ENCODE measurements at regions not wholly inside any gene's neighbourhood (a gene's known extent, or its start where the extent isn't known, plus 50 kb on each side); places are given as distances from the start of the nearest gene placed in this dataset.
A peak's percentile ranks its signal among the peaks of the same experiment; 100 is the strongest.
"Not testable (repeated sequence)": the region's sequence is repeated elsewhere in the genome, so short reads cannot be mapped to it uniquely, and the experiment has no call there.

DNA sequence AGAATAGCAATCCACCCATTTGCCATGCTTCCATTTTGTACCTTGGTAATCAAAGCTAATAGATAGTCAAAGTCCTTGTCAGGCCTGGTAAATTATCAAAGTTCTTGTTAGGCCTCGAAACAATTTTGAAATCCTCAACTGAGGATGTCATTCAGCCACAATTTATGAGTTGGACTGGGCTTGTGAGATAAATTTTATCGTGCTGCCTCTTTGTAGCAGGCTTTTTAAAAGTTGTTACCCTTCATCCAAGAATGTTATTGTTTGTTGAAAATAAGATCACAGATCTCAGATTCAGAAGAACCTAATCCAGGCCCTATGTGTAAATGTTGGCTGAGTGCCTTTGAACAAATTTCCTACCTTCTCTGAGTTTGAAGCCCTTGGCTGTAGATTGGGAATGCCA is 143.3 kb upstream of the PROK2 start:
- no peaks in the 10 kb centered on the region for H3K9me3 Mint-ChIP-seq (ENCODE audit: unreplicated experiment)
- H3K27ac Mint-ChIP-seq (ENCODE audit: low read depth, unreplicated experiment), result no peak overlapping the region
- H3K36me3 Mint-ChIP-seq (ENCODE audit: insufficient read depth, unreplicated experiment), result no peaks in the 10 kb centered on the region
- intact Hi-C loops (cut with micrococcal nuclease), result no loop called here
- no peak for DNase-seq (ENCODE audit: unreplicated experiment)
- peaks cover 13% of the 10 kb centered on the region for H3K4me1 Mint-ChIP-seq (ENCODE audit: insufficient read depth, unreplicated experiment)
- TF ChIP-seq, protein P1, sequence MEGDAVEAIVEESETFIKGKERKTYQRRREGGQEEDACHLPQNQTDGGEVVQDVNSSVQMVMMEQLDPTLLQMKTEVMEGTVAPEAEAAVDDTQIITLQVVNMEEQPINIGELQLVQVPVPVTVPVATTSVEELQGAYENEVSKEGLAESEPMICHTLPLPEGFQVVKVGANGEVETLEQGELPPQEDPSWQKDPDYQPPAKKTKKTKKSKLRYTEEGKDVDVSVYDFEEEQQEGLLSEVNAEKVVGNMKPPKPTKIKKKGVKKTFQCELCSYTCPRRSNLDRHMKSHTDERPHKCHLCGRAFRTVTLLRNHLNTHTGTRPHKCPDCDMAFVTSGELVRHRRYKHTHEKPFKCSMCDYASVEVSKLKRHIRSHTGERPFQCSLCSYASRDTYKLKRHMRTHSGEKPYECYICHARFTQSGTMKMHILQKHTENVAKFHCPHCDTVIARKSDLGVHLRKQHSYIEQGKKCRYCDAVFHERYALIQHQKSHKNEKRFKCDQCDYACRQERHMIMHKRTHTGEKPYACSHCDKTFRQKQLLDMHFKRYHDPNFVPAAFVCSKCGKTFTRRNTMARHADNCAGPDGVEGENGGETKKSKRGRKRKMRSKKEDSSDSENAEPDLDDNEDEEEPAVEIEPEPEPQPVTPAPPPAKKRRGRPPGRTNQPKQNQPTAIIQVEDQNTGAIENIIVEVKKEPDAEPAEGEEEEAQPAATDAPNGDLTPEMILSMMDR (IDR thresholded peaks at IDR 0.05; ENCODE audit: unreplicated experiment), result no peak
- ChIA-PET POLR2A (interaction anchor here (1.2 kb wide), 1 partner anchor 894 kb away, joined by 4 read pairs; no protein-coding TSS in a partner anchor), CTCF (interaction anchor here (0.6 to 5.1 kb wide), 9 partner anchors 24 to 1554 kb away, joined by 3 to 70 read pairs (median 4); no protein-coding TSS in a partner anchor)
- no peak overlapping the region for H3K4me3 Mint-ChIP-seq (ENCODE audit: unreplicated experiment)
- no TSS peak for BruUV-seq (replicated peaks)
- no peaks in the 10 kb centered on the region for H3K27me3 Mint-ChIP-seq (ENCODE audit: insufficient read depth, unreplicated experiment)

DNA sequence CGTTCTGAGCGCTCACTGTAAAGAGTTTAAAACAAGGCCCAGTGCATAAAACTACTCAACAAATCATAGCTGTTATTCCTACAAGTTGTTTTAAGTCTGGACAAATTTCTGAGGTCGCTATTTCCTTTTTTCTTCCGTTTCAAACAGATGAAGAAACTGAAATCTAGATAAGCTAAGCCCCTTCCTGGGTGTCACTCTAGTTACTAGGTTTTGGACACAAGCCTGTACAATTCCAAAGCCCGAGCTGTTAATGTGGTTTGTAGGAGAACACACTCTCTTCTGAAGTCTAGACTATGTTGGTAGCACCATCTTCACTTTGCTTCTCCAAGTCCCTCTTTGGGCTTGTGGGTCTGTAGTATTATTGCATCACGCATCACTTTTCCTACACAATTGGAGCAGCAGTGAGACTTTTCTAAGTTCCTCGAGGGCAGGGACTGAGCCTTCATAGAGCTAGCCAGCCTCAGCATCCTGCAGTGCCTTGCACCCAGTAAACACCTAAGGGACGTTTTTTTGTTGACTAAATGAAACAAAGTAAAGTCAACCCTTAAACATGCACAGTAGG is 142.6 kb upstream of the PROK2 start:
- POLR2A ChIA-PET, result interaction anchor here (1.2 kb wide), 1 partner anchor 895 kb away, joined by 4 read pairs; no protein-coding TSS in a partner anchor
- intact Hi-C loops (cut with micrococcal nuclease), result no loop called here
- CTCF ChIA-PET, result interaction anchor here (0.5 to 5.1 kb wide), 15 partner anchors 8 to 893 kb away, joined by 3 to 70 read pairs (median 4); no protein-coding TSS in a partner anchor
- Mint-ChIP-seq H3K27ac (ENCODE audit: low read depth, unreplicated experiment) (no peak overlapping the region), H3K9me3 (ENCODE audit: unreplicated experiment) (no peaks in the 10 kb centered on the region), H3K36me3 (ENCODE audit: insufficient read depth, unreplicated experiment) (no peaks in the 10 kb centered on the region), H3K27me3 (ENCODE audit: insufficient read depth, unreplicated experiment) (no peaks in the 10 kb centered on the region), H3K4me3 (ENCODE audit: unreplicated experiment) (no peak overlapping the region), H3K4me1 (ENCODE audit: insufficient read depth, unreplicated experiment) (peaks cover 13% of the 10 kb centered on the region)
- no peak for DNase-seq (ENCODE audit: unreplicated experiment)
- TF ChIP-seq, protein P1 (IDR thresholded peaks at IDR 0.05; ENCODE audit: unreplicated experiment), result no peak
- BruUV-seq (replicated peaks), result no TSS peak

DNA sequence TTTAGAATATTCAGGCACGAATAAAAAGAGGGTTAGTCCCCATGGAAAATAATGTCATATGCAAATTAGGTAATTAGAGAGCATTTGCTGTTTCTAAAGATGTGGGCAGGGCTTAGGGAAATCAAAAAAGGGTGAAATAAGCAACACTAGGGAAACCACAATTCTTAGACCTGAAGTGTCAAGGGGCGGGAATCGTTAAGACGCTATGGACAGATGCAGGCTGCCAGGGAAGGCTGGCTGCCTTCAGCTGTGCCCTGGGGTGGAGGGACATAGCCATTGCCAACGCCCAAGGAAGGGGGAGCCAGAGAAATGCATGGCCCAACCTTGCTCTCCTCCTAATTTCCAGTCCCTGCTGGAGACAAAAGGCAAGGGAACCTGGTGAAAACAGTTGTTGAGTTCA is 141.7 kb upstream of the PROK2 start:
- Mint-ChIP-seq H3K36me3 (ENCODE audit: insufficient read depth, unreplicated experiment) (no peaks in the 10 kb centered on the region), H3K27ac (ENCODE audit: low read depth, unreplicated experiment) (no peak overlapping the region), H3K27me3 (ENCODE audit: insufficient read depth, unreplicated experiment) (peaks cover 6% of the 10 kb centered on the region), H3K9me3 (ENCODE audit: unreplicated experiment) (no peaks in the 10 kb centered on the region), H3K4me1 (ENCODE audit: insufficient read depth, unreplicated experiment) (peaks cover 13% of the 10 kb centered on the region), H3K4me3 (ENCODE audit: unreplicated experiment) (no peak overlapping the region)
- ChIA-PET CTCF (interaction anchor here (0.6 to 5.1 kb wide), 11 partner anchors 9 to 894 kb away, joined by 3 to 70 read pairs (median 5); no protein-coding TSS in a partner anchor), POLR2A (interaction anchor here (0.5 kb wide), 1 partner anchor 514 kb away, joined by 3 read pairs; no protein-coding TSS in a partner anchor)
- TF ChIP-seq, protein P1 (IDR thresholded peaks at IDR 0.05; ENCODE audit: unreplicated experiment), result no peak
- intact Hi-C loops (cut with micrococcal nuclease), result no loop called here
- DNase-seq (ENCODE audit: unreplicated experiment), result no peak
- BruUV-seq (replicated peaks), result no TSS peak

DNA sequence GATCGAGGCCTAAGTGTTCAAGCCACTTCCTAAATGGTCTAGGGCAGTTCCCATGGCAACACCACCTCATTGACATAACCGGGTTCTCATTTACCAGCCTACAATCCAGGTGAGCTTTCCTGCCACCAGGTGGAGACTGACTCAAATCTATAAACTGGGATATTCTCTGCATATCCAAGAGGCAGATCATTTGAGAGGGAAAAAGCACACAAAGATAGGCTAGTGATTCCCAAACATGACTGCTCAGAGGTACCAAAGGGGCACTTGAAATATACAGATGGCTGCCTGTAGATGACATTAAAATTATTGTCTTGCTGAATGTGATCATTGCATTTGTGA is 141.3 kb upstream of the PROK2 start:
- no peak overlapping the region for H3K27ac Mint-ChIP-seq (ENCODE audit: low read depth, unreplicated experiment)
- intact Hi-C loops (cut with micrococcal nuclease), result no loop called here
- TF ChIP-seq, protein P1 (IDR thresholded peaks at IDR 0.05; ENCODE audit: unreplicated experiment), result peak; percentile 39
- H3K4me1 Mint-ChIP-seq (ENCODE audit: insufficient read depth, unreplicated experiment), result peaks cover 13% of the 10 kb centered on the region
- H3K9me3 Mint-ChIP-seq (ENCODE audit: unreplicated experiment), result no peaks in the 10 kb centered on the region
- peak; percentile 68 for DNase-seq (ENCODE audit: unreplicated experiment)
- CTCF ChIA-PET, result interaction anchor here (0.6 to 5.1 kb wide), 23 partner anchors 9 to 894 kb away, joined by 3 to 70 read pairs (median 3); no protein-coding TSS in a partner anchor
- H3K4me3 Mint-ChIP-seq (ENCODE audit: unreplicated experiment), result no peak overlapping the region
- BruUV-seq (replicated peaks), result no TSS peak
- peaks cover 10% of the 10 kb centered on the region for H3K27me3 Mint-ChIP-seq (ENCODE audit: insufficient read depth, unreplicated experiment)
- no peaks in the 10 kb centered on the region for H3K36me3 Mint-ChIP-seq (ENCODE audit: insufficient read depth, unreplicated experiment)
- POLR2A ChIA-PET, result interaction anchor here (0.5 kb wide), 1 partner anchor 514 kb away, joined by 3 read pairs; no protein-coding TSS in a partner anchor

DNA sequence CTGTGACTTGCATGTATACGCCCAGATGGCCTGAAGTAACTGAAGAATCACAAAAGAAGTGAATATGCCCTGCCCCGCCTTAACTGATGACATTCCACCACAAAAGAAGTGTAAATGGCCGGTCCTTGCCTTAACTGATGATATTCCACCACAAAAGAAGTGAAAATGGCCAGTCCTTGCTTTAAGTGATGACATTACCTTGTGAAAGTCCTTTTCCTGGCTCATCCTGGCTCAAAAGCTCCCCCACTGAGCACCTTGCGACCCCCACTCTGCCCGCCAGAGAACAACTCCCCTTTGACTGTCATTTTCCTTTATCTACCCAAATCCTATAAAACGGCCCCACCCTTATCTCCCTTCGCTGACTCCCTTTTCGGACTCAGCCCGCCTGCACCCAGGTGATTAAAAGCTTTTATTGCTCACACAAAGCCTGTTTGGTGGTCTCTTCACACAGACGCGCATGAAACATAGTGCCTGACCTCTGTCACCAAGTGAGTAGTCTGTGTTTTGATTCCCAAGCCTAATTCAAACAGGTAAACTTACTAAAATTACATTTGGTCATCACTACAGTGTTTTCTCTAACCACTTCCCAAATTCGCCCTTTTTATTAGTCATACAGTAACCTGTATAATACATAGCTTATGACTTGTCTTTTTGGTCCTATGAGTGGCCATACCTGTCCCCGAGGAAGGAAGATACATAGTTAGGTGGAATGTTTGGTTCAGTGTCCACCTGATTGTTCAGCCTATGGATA is 140.7 kb upstream of the PROK2 start:
- ChIA-PET POLR2A (interaction anchor here (0.5 kb wide), 1 partner anchor 515 kb away, joined by 3 read pairs; no protein-coding TSS in a partner anchor), CTCF (interaction anchor here (0.5 to 5.1 kb wide), 26 partner anchors 9 to 895 kb away, joined by 3 to 70 read pairs (median 3); no protein-coding TSS in a partner anchor)
- Mint-ChIP-seq H3K27me3 (ENCODE audit: insufficient read depth, unreplicated experiment) (peaks cover 14% of the 10 kb centered on the region), H3K27ac (ENCODE audit: low read depth, unreplicated experiment) (peak overlapping the region; percentile 20)
- H3K36me3 Mint-ChIP-seq (ENCODE audit: insufficient read depth, unreplicated experiment); H3K4me3 Mint-ChIP-seq (ENCODE audit: unreplicated experiment); BruUV-seq (replicated peaks); H3K4me1 Mint-ChIP-seq (ENCODE audit: insufficient read depth, unreplicated experiment); H3K9me3 Mint-ChIP-seq (ENCODE audit: unreplicated experiment); intact Hi-C loops (cut with micrococcal nuclease); DNase-seq (ENCODE audit: unreplicated experiment): not testable (repeated sequence)

Measured in MCF 10A (cell line).